ENCODE measurements at regions not wholly inside any gene's neighbourhood (a gene's known extent, or its start where the extent isn't known, plus 50 kb on each side); places are given as distances from the start of the nearest gene placed in this dataset.

DNA sequence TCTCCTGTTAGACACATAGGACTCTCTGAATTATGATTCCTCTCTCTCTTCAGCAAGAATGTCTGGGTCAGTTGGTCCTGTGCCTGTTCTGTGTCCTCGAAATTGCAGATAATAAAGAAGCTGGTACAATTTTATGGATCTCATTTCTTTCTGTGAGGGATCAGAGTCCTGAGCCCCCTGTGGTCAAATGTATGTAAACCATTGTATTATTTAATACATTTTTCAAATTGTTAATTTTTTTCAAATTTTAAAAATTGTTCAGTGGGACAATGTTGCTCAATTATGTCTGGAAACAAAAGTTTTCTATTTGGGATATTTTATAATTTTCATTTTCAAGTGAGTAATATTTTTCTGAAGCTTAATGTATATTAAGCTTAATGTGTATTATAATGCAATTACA, 513.5 kb downstream of the CCER1 start:
- no peaks in the 10 kb centered on the region for H3K4me1 ChIP-seq (ENCODE audit: insufficient read depth, low read length)
- DNase-seq (ENCODE audit: low read depth) (no peak), FAIRE-seq (no peak)
- H3K27me3 ChIP-seq (ENCODE audit: insufficient read depth, low read length): no peaks in the 10 kb centered on the region
- H2AFZ ChIP-seq (ENCODE audit: low read depth, low read length): no peak overlapping the region
- H3K9me3 ChIP-seq (ENCODE audit: insufficient read depth, low read depth, low read length): no peaks in the 10 kb centered on the region
- peaks cover 3% of the 10 kb centered on the region for H3K9me3 Mint-ChIP-seq (ENCODE audit: unreplicated experiment)
- no peaks in the 10 kb centered on the region for H4K20me1 ChIP-seq (ENCODE audit: insufficient read depth, low read length)
- no peak overlapping the region for H3K4me3 Mint-ChIP-seq (ENCODE audit: unreplicated experiment)
- H3K9ac ChIP-seq (ENCODE audit: low read length): no peak overlapping the region
- H3K27ac ChIP-seq (ENCODE audit: low read depth, low read length): no peak overlapping the region
- no peaks in the 10 kb centered on the region for H3K36me3 ChIP-seq (ENCODE audit: insufficient read depth, low read length)
- no peaks in the 10 kb centered on the region for H3K79me2 ChIP-seq (ENCODE audit: insufficient read depth, low read length)
- no peak overlapping the region for H3K27ac Mint-ChIP-seq (ENCODE audit: unreplicated experiment)
- H3K4me3 ChIP-seq (ENCODE audit: insufficient read depth, low read depth, low read length): no peak overlapping the region
- no peaks in the 10 kb centered on the region for H3K27me3 Mint-ChIP-seq (ENCODE audit: low read depth, unreplicated experiment)
- H3K4me1 Mint-ChIP-seq (ENCODE audit: low read depth, unreplicated experiment): no peaks in the 10 kb centered on the region
- TF ChIP-seq CTCF (IDR thresholded peaks at IDR 0.05; ENCODE audit: insufficient read depth, low read depth, low read length) (no peak), EZH2 (IDR thresholded peaks at IDR 0.05; ENCODE audit: insufficient read depth, low read length) (no peak)
- H3K4me2 ChIP-seq (ENCODE audit: low read length): no peak overlapping the region
- H3K36me3 Mint-ChIP-seq (ENCODE audit: low read depth, unreplicated experiment): no peaks in the 10 kb centered on the region

DNA sequence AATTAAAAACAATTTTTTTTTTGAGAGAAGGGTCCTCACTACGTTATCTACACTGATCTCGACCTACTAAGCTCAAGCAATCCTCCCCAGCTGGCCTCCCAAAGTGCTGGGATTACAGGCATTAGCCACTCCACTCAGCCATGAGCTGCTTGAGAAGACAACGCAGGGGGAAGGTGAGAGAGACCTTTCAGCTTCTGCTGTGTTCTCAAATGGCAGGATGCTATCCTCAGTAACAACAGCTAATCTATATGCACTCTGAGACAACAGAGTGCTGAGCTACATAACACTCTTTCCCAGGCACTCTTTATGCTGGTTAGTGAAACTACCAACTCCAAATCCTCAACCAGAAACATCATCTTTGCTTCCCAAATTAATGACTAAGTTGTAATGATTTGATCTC, 526.1 kb downstream of the CCER1 start:
- Mint-ChIP-seq H3K4me1 (ENCODE audit: low read depth, unreplicated experiment) (no peaks in the 10 kb centered on the region), H3K9me3 (ENCODE audit: unreplicated experiment) (no peaks in the 10 kb centered on the region), H3K27me3 (ENCODE audit: low read depth, unreplicated experiment) (no peaks in the 10 kb centered on the region), H3K36me3 (ENCODE audit: low read depth, unreplicated experiment) (no peaks in the 10 kb centered on the region), H3K4me3 (ENCODE audit: unreplicated experiment) (no peak overlapping the region), H3K27ac (ENCODE audit: unreplicated experiment) (no peak overlapping the region)
- H3K4me3 ChIP-seq (ENCODE audit: insufficient read depth, low read depth, low read length): no peak overlapping the region
- no peaks in the 10 kb centered on the region for H3K4me1 ChIP-seq (ENCODE audit: insufficient read depth, low read length)
- no peaks in the 10 kb centered on the region for H3K79me2 ChIP-seq (ENCODE audit: insufficient read depth, low read length)
- TF ChIP-seq CTCF (IDR thresholded peaks at IDR 0.05; ENCODE audit: insufficient read depth, low read depth, low read length) (no peak), EZH2 (IDR thresholded peaks at IDR 0.05; ENCODE audit: insufficient read depth, low read length) (no peak)
- H3K9me3 ChIP-seq (ENCODE audit: insufficient read depth, low read depth, low read length): no peaks in the 10 kb centered on the region
- no peak overlapping the region for H3K4me2 ChIP-seq (ENCODE audit: low read length)
- no peak overlapping the region for H3K9ac ChIP-seq (ENCODE audit: low read length)
- no peaks in the 10 kb centered on the region for H3K27me3 ChIP-seq (ENCODE audit: insufficient read depth, low read length)
- H2AFZ ChIP-seq (ENCODE audit: low read depth, low read length): no peak overlapping the region
- H3K36me3 ChIP-seq (ENCODE audit: insufficient read depth, low read length): no peaks in the 10 kb centered on the region
- no peak overlapping the region for H3K27ac ChIP-seq (ENCODE audit: low read depth, low read length)
- no peaks in the 10 kb centered on the region for H4K20me1 ChIP-seq (ENCODE audit: insufficient read depth, low read length)
- FAIRE-seq: no peak
- DNase-seq (ENCODE audit: low read depth): no peak

GRCh38 chr12:90428465-90428864, 526.5 kb downstream of the CCER1 start:
- Mint-ChIP-seq H3K4me1 (ENCODE audit: low read depth, unreplicated experiment) (no peaks in the 10 kb centered on the region), H3K4me3 (ENCODE audit: unreplicated experiment) (no peak overlapping the region), H3K27ac (ENCODE audit: unreplicated experiment) (no peak overlapping the region), H3K36me3 (ENCODE audit: low read depth, unreplicated experiment) (no peaks in the 10 kb centered on the region), H3K9me3 (ENCODE audit: unreplicated experiment) (no peaks in the 10 kb centered on the region), H3K27me3 (ENCODE audit: low read depth, unreplicated experiment) (no peaks in the 10 kb centered on the region)
- TF ChIP-seq CTCF (IDR thresholded peaks at IDR 0.05; ENCODE audit: insufficient read depth, low read depth, low read length) (no peak), EZH2 (IDR thresholded peaks at IDR 0.05; ENCODE audit: insufficient read depth, low read length) (no peak)
- no peaks in the 10 kb centered on the region for H4K20me1 ChIP-seq (ENCODE audit: insufficient read depth, low read length)
- H3K9ac ChIP-seq (ENCODE audit: low read length): no peak overlapping the region
- no peaks in the 10 kb centered on the region for H3K79me2 ChIP-seq (ENCODE audit: insufficient read depth, low read length)
- no peaks in the 10 kb centered on the region for H3K27me3 ChIP-seq (ENCODE audit: insufficient read depth, low read length)
- no peaks in the 10 kb centered on the region for H3K9me3 ChIP-seq (ENCODE audit: insufficient read depth, low read depth, low read length)
- H3K4me2 ChIP-seq (ENCODE audit: low read length): no peak overlapping the region
- no peaks in the 10 kb centered on the region for H3K36me3 ChIP-seq (ENCODE audit: insufficient read depth, low read length)
- FAIRE-seq (no peak), DNase-seq (ENCODE audit: low read depth) (no peak)
- no peaks in the 10 kb centered on the region for H3K4me1 ChIP-seq (ENCODE audit: insufficient read depth, low read length)
- H3K4me3 ChIP-seq (ENCODE audit: insufficient read depth, low read depth, low read length): no peak overlapping the region
- H3K27ac ChIP-seq (ENCODE audit: low read depth, low read length): no peak overlapping the region
- no peak overlapping the region for H2AFZ ChIP-seq (ENCODE audit: low read depth, low read length)
